Stimulated activated CD4-positive, alpha-beta T cell treated with anti-CD3 and anti-CD28 coated beads, Interleukin-15, amount 100 ng/mL, for 24 hours (primary cell): ENCODE measurements at regions not wholly inside any gene's neighbourhood (a gene's known extent, or its start where the extent isn't known, plus 50 kb on each side); places are given as distances from the start of the nearest gene placed in this dataset.
"Not testable (repeated sequence)": the region's sequence is repeated elsewhere in the genome, so short reads cannot be mapped to it uniquely, and the experiment has no call there.

ENCODE experiments used
- DNase-seq: peaks from one replicate; pipeline ENCODE4 v3.0.0-alpha.2; 2020

DNA sequence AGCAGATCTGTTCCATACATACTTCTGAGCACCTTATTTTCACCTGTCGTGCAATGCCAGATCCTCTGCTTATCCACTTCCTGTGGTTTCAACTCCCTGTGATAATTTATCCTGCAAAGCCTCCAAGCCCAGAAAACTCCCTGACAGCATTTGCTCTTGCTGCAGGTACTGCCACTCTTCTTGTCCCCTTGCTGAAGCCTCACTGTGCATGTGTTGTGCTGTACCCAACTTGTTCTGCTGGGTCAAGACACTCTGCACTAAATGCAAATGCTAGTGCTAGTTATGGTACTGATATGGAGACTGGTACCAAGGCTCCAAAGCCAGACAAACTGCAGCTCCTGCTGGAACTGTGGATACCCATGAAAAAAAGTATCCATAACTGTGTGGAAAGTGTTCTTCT is 315.4 kb upstream of the MIR17HG start:
- no peak for DNase-seq

DNA sequence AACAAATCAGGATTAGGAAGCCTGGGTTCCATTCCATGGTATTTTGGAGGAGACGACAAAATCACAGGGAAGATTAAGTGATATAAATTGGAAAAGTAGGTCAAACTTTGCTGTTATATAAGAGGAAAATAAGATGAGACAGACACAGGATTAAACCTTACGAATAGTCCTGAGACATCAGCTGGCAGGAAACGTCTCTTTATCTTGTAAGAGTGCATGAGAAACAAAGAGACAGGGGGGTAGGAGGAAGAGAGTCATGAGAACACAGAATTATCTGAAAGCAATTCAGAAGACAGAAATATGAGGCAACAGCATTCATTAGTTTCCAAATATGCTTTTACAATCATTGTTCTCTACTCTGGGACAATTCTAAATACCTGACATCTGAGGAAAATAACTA is 310.6 kb upstream of the MIR17HG start:
- no peak for DNase-seq

DNA sequence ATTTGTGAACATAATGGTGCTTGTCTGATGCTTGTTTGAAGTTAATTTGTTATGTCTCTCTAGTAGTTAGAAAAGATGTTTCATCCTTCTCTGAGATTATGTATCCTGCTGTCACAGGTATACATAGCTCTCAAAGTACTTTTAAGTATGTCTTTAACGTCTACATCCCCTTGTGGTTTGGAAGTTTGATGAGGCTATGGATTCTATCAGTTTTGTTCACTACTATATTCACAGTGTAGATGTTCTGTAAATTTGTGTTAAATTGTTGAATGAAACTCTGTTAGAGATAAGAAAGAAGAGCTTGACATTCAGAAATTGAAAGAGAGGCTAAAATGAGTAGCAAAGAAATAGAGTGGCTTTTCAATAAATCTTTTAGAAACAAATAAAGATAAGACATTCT is 304.6 kb upstream of the MIR17HG start:
- DNase-seq = no peak

DNA sequence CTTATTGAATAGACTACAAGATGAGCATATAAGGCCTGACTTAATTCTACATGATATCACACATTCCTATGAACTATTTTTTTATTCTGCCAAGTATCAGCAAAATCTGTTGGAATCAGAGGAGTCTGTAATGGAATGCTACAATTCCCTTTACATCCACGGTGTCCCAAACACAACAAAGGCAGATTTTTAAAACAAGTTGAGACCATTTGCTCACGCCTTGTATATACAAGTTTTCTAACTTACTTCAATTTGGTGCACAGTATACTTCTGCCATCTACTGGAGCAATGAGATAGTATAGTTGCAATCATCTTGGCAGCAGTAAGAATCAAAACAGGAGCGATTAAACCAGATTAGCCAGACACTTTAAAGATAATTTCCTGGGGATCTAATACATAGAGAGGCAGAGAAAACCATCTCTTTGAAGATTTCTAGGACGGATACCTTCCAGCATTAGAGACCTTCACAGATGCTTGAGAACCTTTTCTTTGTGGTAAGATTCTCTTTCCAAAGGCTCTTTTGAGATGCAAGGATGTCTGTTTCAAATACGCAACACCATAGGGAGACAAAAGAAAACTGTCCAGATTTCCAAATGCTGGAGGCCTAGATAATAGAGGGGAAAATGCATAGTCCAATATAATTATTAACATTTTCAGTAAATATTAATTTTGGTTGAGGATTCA is 302.0 kb upstream of the MIR17HG start:
- no peak for DNase-seq

DNA sequence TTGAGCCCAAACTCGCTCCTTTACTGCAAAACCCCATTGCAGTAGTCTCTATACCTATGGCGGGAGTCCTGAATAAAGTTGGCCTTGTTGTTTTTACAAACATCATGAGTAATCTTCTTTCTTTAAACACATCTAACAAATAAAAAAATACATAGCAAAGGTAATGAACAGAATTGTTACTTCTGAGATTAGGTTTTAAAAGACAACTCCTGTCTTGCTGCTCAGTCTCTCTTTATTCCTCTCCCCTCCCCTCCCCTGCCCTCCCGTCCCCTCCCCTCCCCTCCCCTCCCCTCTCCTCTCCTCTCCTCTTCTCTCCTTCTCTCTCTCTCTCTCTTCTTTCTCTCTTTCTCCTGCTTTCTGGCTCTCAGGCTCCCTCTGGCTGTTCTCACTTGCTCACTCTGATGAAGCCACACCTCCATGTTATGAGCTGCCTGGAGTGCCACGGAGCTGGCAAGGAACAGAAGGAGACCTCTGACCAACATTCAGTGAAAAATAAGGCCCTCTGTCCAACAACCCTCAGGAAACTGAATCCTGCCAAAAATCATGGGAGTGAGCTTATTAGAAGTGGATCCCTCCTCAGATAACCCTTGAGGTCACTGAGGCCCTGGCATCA is 300.7 kb upstream of the MIR17HG start:
- DNase-seq = no peak

DNA sequence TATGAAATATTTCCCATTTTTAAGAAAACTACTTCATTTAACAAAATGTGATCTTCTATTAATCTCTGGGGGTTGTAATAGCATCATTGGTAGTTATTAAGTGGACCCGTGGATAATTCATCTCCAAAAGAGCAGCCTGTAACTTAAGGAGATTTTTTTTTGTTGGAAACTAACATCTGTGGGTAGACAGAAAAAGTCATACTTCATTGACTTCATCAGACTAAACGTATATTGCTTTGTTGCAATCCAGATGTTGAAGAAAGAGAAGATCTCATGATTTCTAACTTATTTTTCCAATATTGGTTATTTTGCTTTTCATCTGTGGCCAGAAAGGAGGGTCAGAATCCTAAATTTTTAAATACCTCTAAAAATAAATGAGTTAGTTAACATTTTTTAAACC is 296.5 kb upstream of the MIR17HG start:
- no peak for DNase-seq

DNA sequence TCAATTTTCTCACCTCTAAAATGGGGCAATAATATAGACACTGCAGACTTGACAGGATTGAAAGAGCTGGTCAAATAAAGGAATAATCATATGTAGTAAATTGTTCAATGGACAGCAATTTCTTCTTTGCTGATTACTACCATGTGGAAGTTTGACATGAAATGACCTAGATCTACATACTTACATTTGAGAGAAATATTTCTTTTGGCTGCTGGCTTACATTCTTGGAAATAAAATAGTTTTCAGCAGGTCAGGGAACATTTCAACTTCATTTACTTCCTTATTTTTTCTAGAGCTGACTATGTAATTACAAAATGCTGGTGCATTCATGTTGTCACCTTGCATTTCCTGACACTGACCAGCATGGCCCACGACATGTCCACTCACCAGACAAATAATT is 294.6 kb upstream of the MIR17HG start:
- DNase-seq = no peak

DNA sequence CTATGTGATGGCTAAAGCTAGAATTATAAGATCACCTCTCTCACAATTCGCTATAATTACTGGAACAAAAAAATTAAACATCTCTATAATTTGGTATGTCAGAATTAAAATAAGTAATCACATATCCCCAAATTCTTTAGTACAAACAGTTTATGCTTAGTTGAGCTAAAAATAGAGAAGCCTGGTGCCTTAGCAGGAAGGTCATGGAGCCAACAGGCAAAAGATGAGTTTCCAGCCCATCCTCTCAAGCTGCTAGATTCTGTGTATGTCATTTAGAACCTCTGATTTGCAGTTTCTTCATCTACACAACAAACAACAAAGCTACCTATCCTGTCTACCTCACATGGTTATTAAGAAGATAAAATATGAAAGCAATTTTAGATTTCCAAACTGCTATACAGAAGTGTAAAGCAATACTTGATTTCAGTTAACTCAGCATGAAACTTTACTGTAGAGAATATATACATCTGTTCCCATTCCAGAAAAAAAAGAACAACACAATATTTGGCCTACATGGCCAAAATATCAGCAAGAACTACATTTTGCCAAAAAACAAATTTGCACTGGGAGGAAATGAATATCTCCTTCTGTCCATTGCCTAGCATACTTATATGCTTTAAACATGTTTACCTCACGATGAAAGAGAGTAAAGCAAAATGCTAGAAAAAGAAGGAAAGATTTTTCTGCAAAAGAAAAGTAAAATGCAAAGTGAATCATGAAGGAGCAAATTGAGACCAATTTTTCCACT is 294.0 kb upstream of the MIR17HG start:
- DNase-seq = no peak

DNA sequence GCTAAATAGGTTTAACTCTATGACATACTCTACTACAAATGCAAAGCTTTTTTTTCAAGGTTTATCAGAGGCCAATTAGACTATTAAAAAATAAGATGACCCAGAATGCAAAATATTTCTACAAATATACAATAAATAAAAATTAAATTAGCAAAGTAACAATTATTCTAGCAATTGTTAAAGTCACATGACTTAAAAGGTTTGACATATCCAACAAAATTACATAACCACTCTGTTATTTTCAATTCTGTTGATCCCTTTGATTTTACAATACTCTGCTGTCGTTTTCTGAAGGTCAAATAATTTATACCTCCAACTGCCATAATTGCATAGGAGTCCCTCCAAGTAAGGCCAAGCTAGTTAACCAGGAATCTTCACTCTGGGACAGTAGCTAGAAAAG is 292.6 kb upstream of the MIR17HG start:
- no peak for DNase-seq

DNA sequence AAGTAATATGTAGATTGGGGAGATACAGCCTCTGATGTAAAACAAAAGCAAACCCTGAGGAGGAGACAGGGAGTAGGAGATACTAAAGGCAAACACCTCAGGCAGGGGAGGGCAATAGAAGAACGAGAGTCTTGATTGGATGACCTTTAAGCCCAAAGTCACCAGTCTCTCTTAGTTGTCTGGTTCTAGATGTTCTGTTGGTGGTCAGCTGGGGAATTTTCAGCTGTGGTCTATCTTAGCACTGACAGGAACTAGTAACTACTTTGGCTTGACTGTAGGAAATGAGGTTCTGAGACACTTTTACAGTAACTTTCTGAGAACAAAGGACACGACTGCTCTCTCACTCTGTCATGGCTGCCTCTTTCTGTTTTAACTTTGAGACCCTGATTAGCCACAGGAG is 290.7 kb upstream of the MIR17HG start:
- no peak for DNase-seq

DNA sequence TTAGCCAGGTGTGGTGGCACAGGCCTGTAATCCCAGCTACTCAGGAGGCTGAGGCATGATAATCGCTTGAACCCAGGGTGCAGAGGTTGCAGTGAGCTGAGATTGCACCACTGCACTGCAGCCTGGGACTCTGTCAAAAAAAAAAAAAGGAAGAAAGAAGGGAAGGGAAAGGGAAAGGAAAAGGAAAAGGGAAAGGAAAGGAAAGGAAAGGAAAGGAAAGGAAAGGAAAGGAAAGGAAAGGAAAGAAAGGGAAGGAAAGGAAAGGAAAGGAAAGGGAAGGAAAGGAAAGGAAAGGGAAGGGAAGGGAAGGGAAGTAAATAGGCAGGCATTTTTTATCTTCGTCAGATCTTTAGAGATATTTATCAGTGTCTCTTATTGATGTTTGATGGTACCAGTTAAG is 290.0 kb upstream of the MIR17HG start:
- DNase-seq = not testable (repeated sequence)

DNA sequence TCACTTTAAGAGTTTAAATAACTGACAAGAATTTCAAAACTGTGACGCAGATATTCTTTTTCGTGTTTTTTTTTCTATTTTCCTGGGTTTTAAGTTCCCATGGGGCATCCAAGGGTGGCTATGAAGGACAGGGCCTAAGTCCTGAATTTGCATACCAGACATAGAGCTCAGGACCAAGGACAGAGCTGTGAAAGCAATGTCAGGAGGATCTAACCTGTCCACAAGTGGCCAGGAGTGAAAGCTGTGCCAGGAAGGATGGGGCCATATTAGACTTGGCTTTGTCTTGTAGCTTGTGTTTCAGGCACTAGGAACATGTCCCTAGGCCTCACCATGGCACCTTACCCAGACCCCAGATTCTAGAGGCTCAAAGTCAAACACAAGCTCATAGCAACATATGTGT is 289.4 kb upstream of the MIR17HG start:
- DNase-seq = no peak

DNA sequence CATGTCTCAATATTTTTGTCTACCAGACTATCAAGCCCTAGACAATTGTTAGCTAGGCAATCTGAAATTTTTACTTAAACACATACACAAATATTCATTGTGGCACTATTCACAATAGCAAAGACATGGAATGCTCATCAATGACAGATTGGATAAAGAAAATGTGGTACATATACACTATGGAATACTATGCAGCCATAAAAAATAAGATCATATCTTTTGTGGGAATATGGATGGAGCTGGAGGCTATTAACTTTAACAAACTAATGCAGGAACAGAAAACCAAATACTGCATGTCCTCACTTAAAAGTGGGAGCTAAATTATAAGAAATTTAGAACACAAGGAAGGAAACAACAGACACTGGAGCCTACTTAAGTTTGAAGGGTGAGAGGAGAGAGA is 288.6 kb upstream of the MIR17HG start:
- no peak for DNase-seq

DNA sequence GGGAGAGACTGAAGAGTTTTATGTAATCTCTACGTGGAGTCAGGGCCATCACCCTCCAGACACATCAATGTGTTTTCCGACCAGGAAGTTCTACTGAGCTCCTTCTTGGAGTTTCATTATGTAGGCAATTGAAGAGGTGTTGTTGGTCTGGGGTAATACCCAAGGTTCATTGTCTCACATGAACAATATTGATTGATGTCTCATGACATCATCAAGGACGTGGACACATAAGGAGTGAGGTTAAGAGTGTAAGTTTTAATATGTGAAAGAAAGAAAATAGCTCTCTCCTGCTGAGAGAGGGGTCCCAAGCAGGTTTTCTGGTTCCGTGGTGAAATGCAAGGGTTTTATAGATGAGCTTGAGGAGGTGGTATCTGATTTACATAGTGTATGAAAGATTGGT is 280.7 kb upstream of the MIR17HG start:
- DNase-seq = no peak

DNA sequence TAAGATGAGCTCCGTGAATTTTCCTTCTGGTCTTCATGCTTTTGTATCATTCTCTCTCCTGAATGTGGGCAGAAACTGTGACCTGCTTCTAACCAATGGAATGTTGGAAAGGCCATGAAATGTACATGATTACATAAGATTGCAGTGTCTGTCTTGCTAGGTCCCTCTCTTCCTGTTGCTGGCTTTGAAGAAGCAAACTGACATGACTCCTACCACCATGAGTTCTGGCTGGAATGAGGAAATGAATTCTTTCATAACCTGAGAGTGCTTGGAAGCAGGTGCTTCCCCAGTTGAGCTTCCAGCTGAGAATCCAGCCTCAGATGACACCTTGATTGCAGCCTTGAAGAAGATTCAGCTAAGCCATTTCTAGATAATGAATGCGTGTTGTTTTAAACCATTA is 275.0 kb upstream of the MIR17HG start:
- no peak for DNase-seq

DNA sequence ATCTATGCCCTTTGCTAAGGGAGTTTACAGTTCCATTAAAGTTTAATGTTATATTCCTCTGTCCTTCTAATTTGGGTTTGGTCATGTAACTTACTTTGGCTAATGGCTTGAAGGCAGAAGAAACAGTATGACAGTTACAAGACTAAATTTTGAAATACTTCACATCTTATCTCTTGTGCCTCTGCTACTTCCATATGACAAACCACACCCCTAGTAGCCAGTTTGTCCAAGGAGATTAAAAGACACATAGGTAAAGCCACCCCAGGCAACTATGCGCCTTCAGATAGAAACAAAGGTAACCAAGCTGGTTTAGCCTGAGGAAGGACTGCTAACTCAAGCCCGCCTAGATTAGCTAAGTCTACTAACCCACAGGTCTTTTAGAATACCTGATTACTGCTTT is 273.4 kb upstream of the MIR17HG start:
- DNase-seq = no peak

DNA sequence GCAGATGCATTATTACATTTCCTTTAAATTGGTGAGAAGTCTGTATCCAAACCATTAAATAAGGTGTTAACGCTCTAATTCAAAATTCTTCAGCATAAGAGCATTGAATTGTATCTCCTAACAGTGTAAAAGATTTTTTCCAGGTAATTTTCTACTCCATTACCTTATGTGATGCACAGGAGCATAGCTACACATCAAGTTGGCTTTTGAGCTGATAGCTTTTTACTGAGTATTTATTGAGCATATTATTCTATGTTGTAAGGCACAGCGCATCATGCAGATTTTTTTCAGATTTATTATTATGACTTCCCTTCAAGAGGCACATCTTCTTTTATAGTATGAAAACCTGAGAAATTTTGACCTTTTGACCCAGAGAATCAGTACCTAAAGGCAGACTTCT is 270.7 kb upstream of the MIR17HG start:
- DNase-seq = no peak

DNA sequence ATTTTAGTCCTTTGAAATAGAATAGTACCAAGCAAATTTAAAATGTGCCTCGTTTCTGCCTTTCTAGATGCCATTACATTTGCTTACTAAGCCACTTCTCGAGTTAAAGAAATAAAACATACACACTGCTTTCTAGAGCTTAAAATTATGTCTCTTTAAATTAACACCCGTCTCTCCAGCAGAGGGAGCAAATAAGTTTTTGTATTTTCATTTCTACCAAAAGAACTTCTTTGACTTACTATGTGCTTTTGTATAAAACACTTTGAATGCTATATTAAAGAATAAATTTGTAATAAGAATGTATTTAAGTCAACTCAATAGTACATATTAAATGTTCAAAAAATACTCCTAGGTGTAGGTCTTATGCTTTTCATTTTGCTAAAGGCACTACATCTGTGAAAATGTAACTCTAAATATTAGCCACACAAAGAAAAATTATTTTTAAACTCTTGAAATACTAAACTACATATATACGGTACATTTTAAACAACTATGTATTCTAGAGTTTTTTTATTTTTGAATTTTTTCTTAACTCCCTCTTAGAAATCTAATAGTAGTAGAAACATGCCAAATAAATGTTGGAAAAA is 269.3 kb upstream of the MIR17HG start:
- no peak for DNase-seq

DNA sequence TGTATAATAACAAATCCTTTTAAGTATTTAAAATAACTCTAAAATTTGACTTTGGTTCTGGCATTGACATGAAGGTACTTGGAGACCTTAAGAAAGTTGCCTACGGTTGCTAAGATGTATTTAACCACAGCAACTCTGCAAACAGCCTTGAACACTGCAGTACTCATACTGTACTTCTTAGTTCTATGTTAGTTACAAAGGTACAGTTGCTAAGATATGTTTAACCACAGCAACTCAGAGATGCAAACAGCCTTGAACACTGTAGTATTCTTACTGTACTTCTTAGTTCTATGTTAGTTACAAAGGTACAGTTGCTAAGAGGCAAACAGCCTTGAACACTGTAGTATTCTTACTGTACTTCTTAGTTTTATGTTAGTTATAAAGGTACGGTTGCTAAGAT is 268.3 kb upstream of the MIR17HG start:
- DNase-seq = no peak

DNA sequence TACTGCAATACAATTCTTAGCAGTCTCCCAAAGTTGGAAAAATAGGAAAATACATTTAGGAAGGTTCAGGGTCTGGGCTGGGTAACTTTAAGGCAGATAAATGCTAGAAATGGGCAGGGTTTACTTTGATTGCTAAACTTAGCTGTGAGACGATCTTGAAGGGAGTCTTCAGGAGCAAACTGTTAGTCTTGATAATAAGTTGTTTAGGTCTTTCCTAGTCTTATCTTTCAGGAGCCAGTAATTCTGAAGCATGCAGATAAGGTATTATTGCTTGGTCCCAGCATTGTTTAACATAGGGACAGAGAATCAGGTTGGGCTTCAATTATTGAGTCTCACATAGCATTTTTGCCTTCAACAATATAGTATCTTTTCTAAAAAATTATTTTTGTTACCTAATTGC is 262.4 kb upstream of the MIR17HG start:
- DNase-seq = no peak

DNA sequence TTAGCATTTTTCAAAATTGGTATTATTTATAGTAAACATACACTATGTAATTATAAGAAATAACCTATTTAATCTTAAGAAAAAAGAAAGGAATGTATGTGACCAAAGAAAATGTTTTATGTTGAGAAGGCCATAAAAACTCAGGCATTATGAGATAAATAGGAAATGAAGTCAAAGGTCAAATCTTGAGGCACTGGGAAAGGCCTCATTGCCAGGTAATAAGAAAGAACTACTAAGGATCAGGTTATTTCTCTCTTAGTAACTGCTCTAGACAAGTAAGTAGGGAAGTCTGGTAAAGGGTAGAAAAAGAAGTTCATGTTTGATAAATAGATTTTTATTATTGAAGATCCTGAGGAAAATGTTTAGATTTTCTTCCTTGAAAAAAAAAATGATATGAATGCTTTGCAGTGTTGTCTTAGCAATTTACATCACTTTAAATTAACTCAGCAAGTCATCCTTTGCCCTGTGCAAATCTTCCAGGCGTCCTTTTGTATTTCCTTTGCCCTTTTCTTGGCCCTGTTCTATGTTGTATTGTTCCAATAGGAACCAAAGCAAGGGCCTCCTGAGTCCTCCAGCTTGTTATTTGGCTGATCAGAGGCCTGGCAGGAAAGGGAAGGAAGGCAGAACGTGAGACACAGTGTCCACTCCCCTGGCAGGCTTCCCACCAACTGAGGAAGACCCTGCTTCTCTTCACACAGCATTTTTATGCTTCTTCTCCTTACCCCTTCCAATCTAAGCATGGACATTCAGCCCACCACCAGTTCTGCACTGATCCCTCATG is 260.4 kb upstream of the MIR17HG start:
- no peak for DNase-seq

DNA sequence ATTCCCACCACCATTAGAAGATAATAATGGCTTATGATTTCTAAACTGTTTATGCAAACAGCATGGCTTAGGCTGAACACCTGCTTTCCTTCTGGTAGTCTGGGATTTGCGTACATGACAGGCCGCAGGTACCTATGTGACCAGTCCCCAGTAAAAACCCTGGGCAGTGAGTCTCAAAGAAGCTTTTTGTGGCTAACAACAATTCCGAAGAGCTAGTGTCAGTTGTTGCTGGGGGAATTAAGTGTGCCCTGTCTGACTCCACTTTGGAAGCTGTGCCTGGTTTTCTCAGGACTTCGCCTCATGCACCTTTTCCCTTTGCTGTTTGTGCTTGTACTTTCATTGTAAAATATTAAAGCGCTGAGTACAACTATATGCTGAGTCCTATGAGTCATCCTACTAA is 250.2 kb upstream of the MIR17HG start:
- no peak for DNase-seq

DNA sequence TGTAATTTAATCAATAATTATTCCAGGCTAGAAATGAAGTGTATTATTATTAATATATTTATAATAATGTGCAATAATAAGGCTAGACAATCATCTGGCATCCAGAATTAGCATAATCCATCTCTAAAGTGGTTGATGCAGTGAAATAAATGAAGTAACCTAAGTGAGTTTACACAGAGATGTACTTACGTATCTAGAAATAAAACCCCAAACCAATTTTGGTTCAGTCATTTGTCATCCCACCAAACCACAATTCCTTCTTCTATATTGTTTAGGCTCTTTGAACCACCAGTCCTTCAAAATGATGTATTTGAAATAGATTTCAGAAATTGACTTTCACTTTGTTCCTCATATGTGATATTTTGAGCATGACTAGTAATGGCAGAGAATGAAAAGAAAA is 247.6 kb upstream of the MIR17HG start:
- no peak for DNase-seq
